ENCODE measurements at regions not wholly inside any gene's neighbourhood (a gene's known extent, or its start where the extent isn't known, plus 50 kb on each side); places are given as distances from the start of the nearest gene placed in this dataset.

GRCh38 chr10:31582365-31583052, 263.5 kb downstream of the ZEB1 start:
- no peak for DNase-seq (ENCODE audit: low read depth)

GRCh38 chr10:31581741-31582323, 262.8 kb downstream of the ZEB1 start:
- DNase-seq (ENCODE audit: low read depth): no peak

GRCh38 chr10:31580646-31581045, 261.6 kb downstream of the ZEB1 start:
- DNase-seq (ENCODE audit: low read depth): no peak

Measured in activated T-cell treated with anti-CD3 and anti-CD28 coated beads for 48 hours (primary cell).